ENCODE measurements at regions not wholly inside any gene's neighbourhood (a gene's known extent, or its start where the extent isn't known, plus 50 kb on each side); places are given as distances from the start of the nearest gene placed in this dataset.

GRCh38 chr6:3532296-3532916 lies 75.6 kb upstream of the SLC22A23 start:
- CTCF ChIA-PET, result no interaction called here
- in situ Hi-C loops (cut with HindIII; ENCODE audit: low pct_unique_long_range_greater_than_20kb, low sequenced_read_pairs), result no loop called here

DNA sequence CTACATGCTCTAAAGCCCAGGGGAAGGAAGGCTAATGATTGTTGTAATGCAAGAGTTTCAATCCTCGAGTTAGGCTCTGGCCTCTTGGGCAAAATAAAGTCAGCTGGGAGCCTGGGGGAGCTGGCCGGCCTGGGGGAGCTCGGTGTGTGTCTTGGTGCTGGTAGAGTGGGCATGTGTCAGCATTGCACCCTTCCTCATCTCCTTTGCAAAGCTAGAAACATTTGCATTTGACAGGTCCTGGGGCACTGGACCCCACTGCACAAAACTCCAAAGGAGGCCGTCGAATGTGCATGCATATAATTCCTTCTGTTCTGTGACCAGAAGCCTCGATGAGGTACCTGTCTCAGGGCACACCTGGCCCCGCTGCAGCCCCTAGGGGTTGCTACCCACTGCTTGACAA lies 74.6 kb upstream of the SLC22A23 start:
- DNase-seq (ENCODE audit: low read depth, low spot score) (no peak), ATAC-seq (no peak)
- in situ Hi-C loops (cut with HindIII; ENCODE audit: low pct_unique_long_range_greater_than_20kb, low sequenced_read_pairs), result no loop called here
- ChIA-PET CTCF (no interaction called here), POLR2A (no interaction called here)
- Histone ChIP-seq H3K27ac (ENCODE audit: low read length) (no peak overlapping the region), H3K4me3 (ENCODE audit: low read depth in 2 of 2, low read length in 2 of 2) (no peak overlapping the region), H3K9me3 (ENCODE audit: control insufficient read depth, insufficient read depth, low read depth, low read length) (no peaks in the 10 kb centered on the region), H3K27me3 (ENCODE audit: control insufficient read depth, insufficient read depth, low read length) (peaks cover 21% of the 10 kb centered on the region), H3K4me1 (ENCODE audit: control insufficient read depth, insufficient read depth, low read length) (no peaks in the 10 kb centered on the region), H3K36me3 (ENCODE audit: control insufficient read depth, insufficient read depth, low read length) (no peaks in the 10 kb centered on the region)
- BruUV-seq (replicated peaks), result no TSS peak
- intact Hi-C loops (cut with micrococcal nuclease; ENCODE audit: unreplicated experiment), result no loop called here
- TF ChIP-seq CTCF (IDR thresholded peaks at IDR 0.05) (no peak), POLR2AphosphoS5 (IDR thresholded peaks at IDR 0.05; ENCODE audit: low read depth, low read length) (no peak), SIN3A (IDR thresholded peaks at IDR 0.05; ENCODE audit: borderline replicate concordance, insufficient read depth, low read depth, low read length) (no peak), TCF7L2 (IDR thresholded peaks at IDR 0.05; ENCODE audit: low read depth, low read length) (no peak)
- TF ChIP-seq, protein P1, sequence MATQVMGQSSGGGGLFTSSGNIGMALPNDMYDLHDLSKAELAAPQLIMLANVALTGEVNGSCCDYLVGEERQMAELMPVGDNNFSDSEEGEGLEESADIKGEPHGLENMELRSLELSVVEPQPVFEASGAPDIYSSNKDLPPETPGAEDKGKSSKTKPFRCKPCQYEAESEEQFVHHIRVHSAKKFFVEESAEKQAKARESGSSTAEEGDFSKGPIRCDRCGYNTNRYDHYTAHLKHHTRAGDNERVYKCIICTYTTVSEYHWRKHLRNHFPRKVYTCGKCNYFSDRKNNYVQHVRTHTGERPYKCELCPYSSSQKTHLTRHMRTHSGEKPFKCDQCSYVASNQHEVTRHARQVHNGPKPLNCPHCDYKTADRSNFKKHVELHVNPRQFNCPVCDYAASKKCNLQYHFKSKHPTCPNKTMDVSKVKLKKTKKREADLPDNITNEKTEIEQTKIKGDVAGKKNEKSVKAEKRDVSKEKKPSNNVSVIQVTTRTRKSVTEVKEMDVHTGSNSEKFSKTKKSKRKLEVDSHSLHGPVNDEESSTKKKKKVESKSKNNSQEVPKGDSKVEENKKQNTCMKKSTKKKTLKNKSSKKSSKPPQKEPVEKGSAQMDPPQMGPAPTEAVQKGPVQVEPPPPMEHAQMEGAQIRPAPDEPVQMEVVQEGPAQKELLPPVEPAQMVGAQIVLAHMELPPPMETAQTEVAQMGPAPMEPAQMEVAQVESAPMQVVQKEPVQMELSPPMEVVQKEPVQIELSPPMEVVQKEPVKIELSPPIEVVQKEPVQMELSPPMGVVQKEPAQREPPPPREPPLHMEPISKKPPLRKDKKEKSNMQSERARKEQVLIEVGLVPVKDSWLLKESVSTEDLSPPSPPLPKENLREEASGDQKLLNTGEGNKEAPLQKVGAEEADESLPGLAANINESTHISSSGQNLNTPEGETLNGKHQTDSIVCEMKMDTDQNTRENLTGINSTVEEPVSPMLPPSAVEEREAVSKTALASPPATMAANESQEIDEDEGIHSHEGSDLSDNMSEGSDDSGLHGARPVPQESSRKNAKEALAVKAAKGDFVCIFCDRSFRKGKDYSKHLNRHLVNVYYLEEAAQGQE (IDR thresholded peaks at IDR 0.05; ENCODE audit: insufficient read depth in 1 of 2, low read depth in 2 of 2, low read length in 1 of 2), result no peak

More at GRCh38 chr6:3532296-3532916, 75.6 kb upstream of the SLC22A23 start:
- DNase-seq (ENCODE audit: low read depth, low spot score), result no peak
- intact Hi-C loops (cut with micrococcal nuclease; ENCODE audit: unreplicated experiment), result no loop called here
- H3K36me3 ChIP-seq (ENCODE audit: control insufficient read depth, insufficient read depth, low read length), result no peaks in the 10 kb centered on the region
- no TSS peak for BruUV-seq (replicated peaks)
- H3K9me3 ChIP-seq (ENCODE audit: control insufficient read depth, insufficient read depth, low read depth, low read length), result no peaks in the 10 kb centered on the region
- no peak overlapping the region for H3K27ac ChIP-seq (ENCODE audit: low read length)
- no peak for ATAC-seq
- H3K27me3 ChIP-seq (ENCODE audit: control insufficient read depth, insufficient read depth, low read length), result peaks cover 23% of the 10 kb centered on the region
- H3K4me3 ChIP-seq (ENCODE audit: low read depth in 2 of 2, low read length in 2 of 2), result no peak overlapping the region
- TF ChIP-seq TCF7L2 (IDR thresholded peaks at IDR 0.05; ENCODE audit: low read depth, low read length) (no peak), CTCF (IDR thresholded peaks at IDR 0.05) (no peak), SIN3A (IDR thresholded peaks at IDR 0.05; ENCODE audit: borderline replicate concordance, insufficient read depth, low read depth, low read length) (no peak), POLR2AphosphoS5 (IDR thresholded peaks at IDR 0.05; ENCODE audit: low read depth, low read length) (no peak)
- TF ChIP-seq, protein P1 (IDR thresholded peaks at IDR 0.05; ENCODE audit: insufficient read depth in 1 of 2, low read depth in 2 of 2, low read length in 1 of 2), result no peak
- POLR2A ChIA-PET, result no interaction called here
- H3K4me1 ChIP-seq (ENCODE audit: control insufficient read depth, insufficient read depth, low read length), result no peaks in the 10 kb centered on the region
